ENCODE measurements at regions not wholly inside any gene's neighbourhood (a gene's known extent, or its start where the extent isn't known, plus 50 kb on each side); places are given as distances from the start of the nearest gene placed in this dataset.

GRCh38 chr2:17208511-17208910, 309.7 kb downstream of the RAD51AP2 start:
- TF ChIP-seq CTCF (IDR thresholded peaks at IDR 0.05) (no peak), POLR2A (IDR thresholded peaks at IDR 0.05) (no peak), EP300 (IDR thresholded peaks at IDR 0.05) (no peak), POLR2AphosphoS5 (IDR thresholded peaks at IDR 0.05) (no peak)

Data from sigmoid colon (tissue), 4 donors.